Activated CD4-positive, alpha-beta T cell treated with anti-CD3 and anti-CD28 coated beads, Interleukin-10, Interleukin-2, amounts not matched to agents 100 ng/mL and 50 ng/mL, durations not matched to agents 16 hours and 8 hours (primary cell): ENCODE measurements at regions not wholly inside any gene's neighbourhood (a gene's known extent, or its start where the extent isn't known, plus 50 kb on each side); places are given as distances from the start of the nearest gene placed in this dataset.

ENCODE experiments used
- DNase-seq: peaks from one replicate; pipeline ENCODE4 v3.0.0-alpha.2; 2020

- no peak for DNase-seq
Measured at GRCh38 chr13:74930402-74931165, 551.4 kb downstream of the TBC1D4 start.

DNA sequence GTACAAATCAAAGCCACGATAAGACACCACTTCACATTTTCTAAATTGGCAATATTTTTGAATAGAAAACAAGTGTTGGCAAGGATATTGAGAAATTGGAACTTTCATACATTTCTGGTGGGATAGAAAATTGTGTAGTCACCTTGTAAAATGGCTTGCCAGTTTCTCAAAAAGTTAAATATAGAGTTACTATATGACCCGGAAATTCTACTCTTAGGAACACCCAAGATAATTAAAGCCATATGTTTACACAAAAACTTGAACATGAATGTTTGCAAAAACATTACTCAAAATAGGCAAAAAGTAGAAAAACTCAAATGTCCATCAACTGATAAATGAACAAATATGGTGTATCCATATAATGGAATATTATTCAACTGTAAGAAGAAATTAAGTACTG is 552.5 kb downstream of the TBC1D4 start:
- DNase-seq, result no peak

- no peak for DNase-seq
Measured at GRCh38 chr13:74927823-74928222, 554.1 kb downstream of the TBC1D4 start.

DNA sequence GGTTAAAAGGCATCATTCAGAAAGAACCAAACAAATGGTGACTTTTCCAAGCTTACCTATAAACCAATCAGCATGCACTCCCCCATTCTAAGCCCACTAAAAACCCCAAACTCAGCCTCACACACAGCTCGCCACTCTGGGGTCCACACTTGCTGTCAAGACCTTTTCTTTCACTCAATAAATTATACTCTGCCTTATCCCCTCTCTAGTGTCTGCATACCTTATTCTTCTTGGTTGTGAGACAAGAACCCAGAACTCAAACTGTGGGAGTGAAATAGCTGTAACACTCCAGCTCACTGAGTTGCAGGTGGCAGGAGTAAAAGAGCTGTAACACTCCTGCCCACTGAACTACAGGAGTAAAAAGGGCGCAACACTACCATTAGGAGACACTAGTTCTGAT is 559.0 kb downstream of the TBC1D4 start:
- no peak for DNase-seq

DNA sequence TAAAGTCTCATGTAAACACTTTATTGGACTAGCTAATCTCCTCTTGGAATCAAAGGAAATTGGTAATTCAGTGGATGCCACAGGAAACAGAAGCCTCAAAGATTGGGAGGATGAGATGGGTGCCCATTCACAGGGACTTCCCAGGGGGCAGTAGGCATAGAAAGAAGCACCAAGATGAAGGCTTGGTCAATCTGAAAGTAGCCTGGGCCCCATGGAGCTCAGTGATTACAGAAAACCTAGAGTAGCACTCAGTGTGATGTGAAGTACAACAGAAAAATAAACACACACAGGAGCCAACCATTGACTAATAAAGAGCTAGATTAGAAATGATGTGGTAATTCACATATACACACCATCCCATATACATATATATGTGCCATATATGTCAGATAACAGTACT is 560.6 kb downstream of the TBC1D4 start:
- peak; percentile 20 for DNase-seq

DNA sequence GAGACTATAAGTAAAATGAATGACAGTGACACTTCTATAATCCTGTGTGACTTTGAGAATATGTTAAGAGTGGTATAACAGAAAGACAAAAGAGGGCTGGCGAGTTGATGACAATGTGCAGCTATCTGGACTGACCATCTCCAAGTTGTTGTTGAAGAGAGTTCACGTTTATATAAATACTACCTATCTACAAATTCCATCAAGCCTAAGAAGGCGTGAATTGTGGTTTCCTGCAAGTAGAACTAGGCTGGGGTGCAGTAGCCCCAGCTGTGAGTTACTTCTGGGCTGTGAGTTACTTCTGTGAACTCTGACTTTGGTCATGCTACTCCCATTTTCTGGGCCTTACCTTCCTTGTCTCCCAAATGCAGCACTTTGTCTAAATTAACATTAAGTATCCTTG is 561.0 kb downstream of the TBC1D4 start:
- DNase-seq, result peak; percentile 4

DNA sequence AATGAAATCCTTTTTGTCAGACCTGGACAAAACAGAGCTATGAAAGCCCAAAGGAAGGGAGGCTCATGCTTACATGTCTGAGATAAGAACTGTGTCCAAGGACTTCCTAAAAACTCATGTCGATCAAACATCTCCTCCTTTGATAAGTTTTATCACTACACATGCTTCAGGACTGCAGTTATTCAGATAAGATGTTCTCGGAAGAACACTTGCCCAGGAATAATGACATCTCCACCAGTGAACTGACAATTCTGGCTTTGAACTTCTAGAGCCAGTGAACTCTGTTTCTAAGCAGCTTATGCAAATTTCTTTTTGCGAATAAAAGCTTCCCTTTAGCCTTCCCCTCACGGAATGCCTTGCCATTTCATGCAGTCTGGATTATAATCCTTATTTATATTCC is 561.6 kb downstream of the TBC1D4 start:
- DNase-seq, result no peak

- peak; percentile 1 for DNase-seq
Measured at GRCh38 chr13:74919914-74920313, 562.1 kb downstream of the TBC1D4 start.

- DNase-seq, result no peak
Measured at GRCh38 chr13:74912898-74913297, 569.1 kb downstream of the TBC1D4 start.

GRCh38 chr13:74910415-74910814 is 571.6 kb downstream of the TBC1D4 start:
- no peak for DNase-seq

- DNase-seq, result no peak
Measured at GRCh38 chr13:74907788-74908187, 574.2 kb downstream of the TBC1D4 start.

DNA sequence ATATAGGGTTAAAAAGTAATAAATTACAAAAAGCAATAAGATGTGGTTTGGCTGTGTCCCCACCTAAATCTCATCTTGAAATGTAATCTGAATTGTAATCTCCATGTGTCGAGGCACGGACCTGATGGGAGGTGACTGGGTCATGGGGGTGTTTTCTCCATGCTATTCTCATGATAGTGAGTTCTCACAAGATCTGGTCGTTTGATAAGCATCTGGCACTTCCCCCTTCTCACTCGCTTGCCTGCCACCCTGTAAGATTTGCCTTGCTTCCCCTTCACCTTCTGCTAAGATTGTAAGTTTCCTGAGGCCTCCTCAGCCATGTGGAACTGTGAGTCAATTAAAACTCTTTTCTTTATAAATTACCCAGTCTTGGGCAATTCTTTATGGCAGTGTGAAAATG is 577.4 kb downstream of the TBC1D4 start:
- no peak for DNase-seq

DNA sequence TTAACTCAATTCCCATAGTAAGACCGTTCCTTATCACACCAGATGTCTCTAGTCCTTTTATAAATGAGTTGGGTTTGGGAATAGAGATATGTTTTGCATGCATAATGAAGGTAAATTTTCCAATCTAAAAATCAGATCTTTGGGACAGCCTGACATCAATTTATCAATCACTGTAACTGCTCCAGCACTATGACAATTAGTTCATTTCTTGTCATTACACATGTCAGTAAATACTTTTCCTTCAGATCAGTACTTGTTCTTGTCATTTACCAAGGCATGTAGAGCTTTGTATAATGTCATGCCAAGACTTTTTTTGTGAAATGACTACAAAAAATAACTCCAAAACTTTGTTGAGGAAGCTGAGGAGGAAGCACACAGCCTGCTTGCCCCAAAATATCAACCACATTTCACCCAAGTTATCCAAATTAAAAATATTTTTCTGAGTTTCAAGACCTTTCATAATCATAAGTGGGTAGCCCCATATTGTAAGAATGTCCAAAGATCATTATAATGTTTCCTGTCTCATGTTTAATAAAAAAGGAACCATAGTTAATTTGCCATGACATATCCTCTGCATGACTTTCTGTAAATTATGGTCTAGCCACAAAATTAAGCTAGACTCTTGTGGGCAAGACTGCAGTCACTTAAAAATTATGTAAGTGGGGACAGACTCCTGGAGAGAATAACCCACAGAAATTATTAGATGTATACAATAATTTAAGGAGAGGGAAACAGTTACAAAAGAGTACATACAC is 586.8 kb downstream of the TBC1D4 start:
- no peak for DNase-seq

DNA sequence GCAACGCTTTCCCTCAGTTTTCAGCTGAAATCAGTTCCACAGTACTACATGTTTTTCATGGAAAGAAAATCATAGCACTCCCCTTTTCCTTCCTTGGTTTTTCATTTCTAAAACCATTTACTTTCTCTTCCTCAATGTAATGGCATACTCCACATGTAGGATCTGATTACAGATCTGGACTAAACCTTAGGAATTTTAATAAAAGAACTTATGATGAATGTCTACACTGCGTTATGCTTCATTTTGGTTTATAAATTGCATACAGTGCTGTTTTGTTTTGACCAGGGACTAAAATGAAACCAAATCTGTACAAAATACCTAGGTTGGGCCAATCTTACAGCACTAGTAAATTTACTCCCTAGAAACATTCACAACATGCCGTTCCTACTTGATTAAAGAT is 589.9 kb downstream of the TBC1D4 start:
- no peak for DNase-seq

DNA sequence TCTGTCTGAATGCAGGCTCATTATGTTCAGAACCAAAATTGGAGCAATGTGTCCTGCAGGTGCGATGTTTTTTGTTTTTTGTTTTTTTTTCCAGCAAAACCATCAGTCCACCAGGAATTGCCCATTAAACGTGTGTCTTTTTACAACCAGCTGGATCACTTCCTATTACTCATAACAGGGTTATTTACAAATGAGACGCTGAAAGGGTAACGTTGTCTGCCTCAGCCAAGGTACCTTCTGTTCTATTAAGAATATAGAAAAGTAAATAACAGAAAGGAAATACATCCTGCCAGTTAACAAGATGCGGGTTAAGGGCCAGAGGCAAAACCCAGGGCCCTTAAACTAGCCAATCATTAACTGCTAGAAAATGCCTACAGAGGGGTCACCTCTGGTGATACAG is 590.4 kb downstream of the TBC1D4 start:
- DNase-seq, result no peak

GRCh38 chr13:74889321-74889720 is 592.6 kb downstream of the TBC1D4 start:
- DNase-seq, result no peak

DNA sequence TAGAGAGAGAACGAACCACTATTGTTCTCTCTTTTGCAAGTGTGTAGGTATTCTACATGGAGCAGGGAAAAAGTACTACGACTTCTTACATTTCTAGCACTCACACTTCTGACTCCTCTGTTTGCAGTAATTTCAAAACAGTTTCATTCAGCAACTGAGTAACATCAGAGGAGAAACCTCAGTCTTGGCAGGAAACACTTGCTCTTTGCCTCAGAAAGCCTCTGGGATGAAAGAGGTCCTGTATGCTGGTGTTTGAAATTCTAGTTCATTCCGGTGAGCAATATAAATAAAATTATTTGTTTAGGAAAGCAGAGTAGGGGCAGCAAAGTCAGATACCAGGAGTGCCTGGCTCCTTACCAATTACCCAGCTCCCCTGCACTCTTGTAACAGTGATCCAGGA is 595.5 kb downstream of the TBC1D4 start:
- no peak for DNase-seq

DNA sequence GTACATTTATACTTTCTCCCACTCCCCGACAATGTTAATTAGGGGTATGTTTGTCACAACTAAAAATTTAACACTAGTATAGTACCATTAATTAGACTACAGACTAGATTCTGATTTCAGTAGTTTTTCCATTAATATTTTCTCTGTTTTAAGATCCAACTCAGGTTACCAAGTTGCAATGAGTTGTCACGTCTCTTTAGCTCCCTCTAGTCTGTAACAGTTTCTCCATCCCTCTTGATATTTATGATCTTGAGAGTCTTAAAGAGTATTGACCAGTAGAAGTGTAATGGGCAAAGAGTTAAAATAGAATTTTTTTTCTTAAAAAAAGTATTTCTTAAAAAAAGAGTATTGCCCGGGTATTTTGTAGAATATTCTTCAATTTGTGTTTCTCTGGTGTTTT is 598.1 kb downstream of the TBC1D4 start:
- no peak for DNase-seq

GRCh38 chr13:74871369-74872070 is 610.4 kb downstream of the TBC1D4 start:
- DNase-seq, result no peak

DNA sequence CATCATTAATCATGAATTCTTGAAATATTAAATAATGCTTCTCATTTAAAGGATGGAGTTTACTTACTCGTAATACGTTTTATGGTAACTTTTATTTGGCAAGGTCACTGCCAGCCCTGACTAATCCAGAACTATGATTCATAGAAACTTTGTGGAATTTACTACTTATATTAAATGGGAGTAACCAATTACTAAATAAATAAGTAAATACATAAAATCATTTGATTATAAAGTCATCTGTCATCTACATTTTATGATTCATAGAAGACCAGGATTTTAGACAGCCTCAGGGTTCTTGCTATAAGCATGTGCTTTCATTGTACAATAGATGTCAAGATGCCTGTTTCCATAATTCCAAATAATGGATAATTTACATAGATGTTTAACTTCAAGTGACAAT is 611.1 kb downstream of the TBC1D4 start:
- no peak for DNase-seq

- no peak for DNase-seq
Measured at GRCh38 chr13:74869846-74870245, 612.1 kb downstream of the TBC1D4 start.

DNA sequence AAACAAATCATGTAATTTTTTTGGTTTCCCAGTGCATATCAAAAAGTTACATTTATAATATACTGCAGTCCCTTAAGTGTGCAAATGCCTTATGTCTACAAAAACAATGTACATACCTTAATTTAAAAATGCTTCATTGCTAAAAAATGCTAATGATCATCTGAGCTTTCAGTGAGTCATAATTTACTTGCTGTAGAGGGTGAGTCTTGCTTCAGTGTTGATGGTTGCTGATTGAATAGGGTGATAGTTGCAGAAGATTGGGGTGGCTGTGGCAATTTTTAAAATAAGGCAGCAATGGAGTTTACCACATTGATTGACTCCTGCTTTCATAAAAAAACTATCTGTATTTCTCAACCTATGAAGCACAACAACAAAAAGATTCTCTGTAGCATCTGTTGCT is 613.9 kb downstream of the TBC1D4 start:
- no peak for DNase-seq

- DNase-seq, result no peak
Measured at GRCh38 chr13:74867460-74867859, 614.5 kb downstream of the TBC1D4 start.

- DNase-seq, result no peak
Measured at GRCh38 chr13:74866101-74866500, 615.9 kb downstream of the TBC1D4 start.
